ENCODE measurements at regions not wholly inside any gene's neighbourhood (a gene's known extent, or its start where the extent isn't known, plus 50 kb on each side); places are given as distances from the start of the nearest gene placed in this dataset.
"Not testable (repeated sequence)": the region's sequence is repeated elsewhere in the genome, so short reads cannot be mapped to it uniquely, and the experiment has no call there.

- DNase-seq (ENCODE audit: low spot score), result no peak
Measured at GRCh38 chr5:57676222-57677098, 193.8 kb upstream of the ACTBL2 start.

- no peak for DNase-seq (ENCODE audit: low spot score)
Measured at GRCh38 chr5:57675236-57675635, 192.6 kb upstream of the ACTBL2 start.

- no peak for DNase-seq (ENCODE audit: low spot score)
Measured at GRCh38 chr5:57671371-57671770, 188.8 kb upstream of the ACTBL2 start.

GRCh38 chr5:57666582-57666981 lies 184.0 kb upstream of the ACTBL2 start:
- DNase-seq (ENCODE audit: low spot score), result no peak

GRCh38 chr5:57665146-57665936 lies 182.7 kb upstream of the ACTBL2 start:
- no peak for DNase-seq (ENCODE audit: low spot score)

GRCh38 chr5:57664700-57665099 lies 182.1 kb upstream of the ACTBL2 start:
- DNase-seq (ENCODE audit: low spot score), result no peak

GRCh38 chr5:57663466-57663865 lies 180.9 kb upstream of the ACTBL2 start:
- no peak for DNase-seq (ENCODE audit: low spot score)

- peak; percentile 35 for DNase-seq (ENCODE audit: low spot score)
Measured at GRCh38 chr5:57662991-57663390, 180.4 kb upstream of the ACTBL2 start.

GRCh38 chr5:57659886-57660285 lies 177.3 kb upstream of the ACTBL2 start:
- no peak for DNase-seq (ENCODE audit: low spot score)

GRCh38 chr5:57658018-57658417 lies 175.4 kb upstream of the ACTBL2 start:
- DNase-seq (ENCODE audit: low spot score), result no peak

- no peak for DNase-seq (ENCODE audit: low spot score)
Measured at GRCh38 chr5:57655228-57655627, 172.6 kb upstream of the ACTBL2 start.

GRCh38 chr5:57653636-57654290 lies 171.2 kb upstream of the ACTBL2 start:
- DNase-seq (ENCODE audit: low spot score), result no peak

- no peak for DNase-seq (ENCODE audit: low spot score)
Measured at GRCh38 chr5:57651127-57651526, 168.5 kb upstream of the ACTBL2 start.

- peak; percentile 49 for DNase-seq (ENCODE audit: low spot score)
Measured at GRCh38 chr5:57650360-57651069, 167.9 kb upstream of the ACTBL2 start.

GRCh38 chr5:57642698-57643097 lies 160.1 kb upstream of the ACTBL2 start:
- DNase-seq (ENCODE audit: low spot score), result no peak

- no peak for DNase-seq (ENCODE audit: low spot score)
Measured at GRCh38 chr5:57642066-57642465, 159.5 kb upstream of the ACTBL2 start.

GRCh38 chr5:57635146-57635777 lies 152.7 kb upstream of the ACTBL2 start:
- DNase-seq (ENCODE audit: low spot score), result no peak

- DNase-seq (ENCODE audit: low spot score), result no peak
Measured at GRCh38 chr5:57632937-57633336, 150.3 kb upstream of the ACTBL2 start.

GRCh38 chr5:57631139-57631538 lies 148.5 kb upstream of the ACTBL2 start:
- DNase-seq (ENCODE audit: low spot score), result not testable (repeated sequence)

- no peak for DNase-seq (ENCODE audit: low spot score)
Measured at GRCh38 chr5:57627661-57628060, 145.1 kb upstream of the ACTBL2 start.

- DNase-seq (ENCODE audit: low spot score), result no peak
Measured at GRCh38 chr5:57626703-57627102, 144.1 kb upstream of the ACTBL2 start.

- DNase-seq (ENCODE audit: low spot score), result no peak
Measured at GRCh38 chr5:57621624-57622023, 139.0 kb upstream of the ACTBL2 start.
